Astrocyte (in vitro differentiated cells and primary cell): ENCODE measurements at regions not wholly inside any gene's neighbourhood (a gene's known extent, or its start where the extent isn't known, plus 50 kb on each side); places are given as distances from the start of the nearest gene placed in this dataset.

Experiments
- DNase-seq: peaks from one replicate; pipeline ENCODE4 v3.0.0-alpha.2; 2010; ENCODE audit warnings: low read depth
- FAIRE-seq: peaks from 2 replicates; lab custom pipeline; 2011; peaks lifted over from hg19 to GRCh38; lab: Jason Lieb, UNC
- H2AFZ ChIP-seq: 2 replicates; pipeline ENCODE4 v1.6.0; 2012; ENCODE audit warnings: low read depth, low read length, inconsistent platforms
- H3K27ac ChIP-seq: 2 replicates; pipeline ENCODE4 v1.5.1; 2011; ENCODE audit warnings: low read depth, low read length, inconsistent platforms
- H3K27me3 ChIP-seq: 2 replicates; pipeline ENCODE4 v1.6.0; 2011; ENCODE audit warnings: low read length, inconsistent platforms; ENCODE audit not compliant: insufficient read depth
- H3K36me3 ChIP-seq: 2 replicates; pipeline ENCODE4 v1.5.1; 2011; ENCODE audit warnings: low read length, inconsistent platforms; ENCODE audit not compliant: insufficient read depth
- H3K4me1 ChIP-seq: 2 replicates; pipeline ENCODE4 v1.5.1; 2011; ENCODE audit warnings: low read length, inconsistent platforms; ENCODE audit not compliant: insufficient read depth
- H3K4me2 ChIP-seq: 2 replicates; pipeline ENCODE4 v1.6.0; 2012; ENCODE audit warnings: low read length, inconsistent platforms
- H3K4me3 ChIP-seq: 2 replicates; pipeline ENCODE4 v1.5.1; 2011; ENCODE audit warnings: low read depth, mild to moderate bottlenecking, low read length, inconsistent platforms; ENCODE audit not compliant: insufficient read depth
- H3K79me2 ChIP-seq: 2 replicates; pipeline ENCODE4 v1.6.0; 2012; ENCODE audit warnings: mild to moderate bottlenecking, low read length, inconsistent platforms; ENCODE audit not compliant: insufficient read depth
- H3K9ac ChIP-seq: 2 replicates; pipeline ENCODE4 v1.6.0; 2012; ENCODE audit warnings: mild to moderate bottlenecking, low read length, inconsistent platforms
- H3K9me3 ChIP-seq: 2 replicates; pipeline ENCODE4 v1.5.1; 2012; ENCODE audit warnings: low read depth, mild to moderate bottlenecking, low read length, inconsistent platforms; ENCODE audit not compliant: insufficient read depth
- H4K20me1 ChIP-seq: 2 replicates; pipeline ENCODE4 v1.6.0; 2012; ENCODE audit warnings: low read length, inconsistent platforms; ENCODE audit not compliant: insufficient read depth
- H3K27ac Mint-ChIP-seq: one replicate; pipeline ENCODE4 v1.8.0; 2021; ENCODE audit warnings: mild to moderate bottlenecking, mixed read lengths; ENCODE audit not compliant: unreplicated experiment
- H3K27me3 Mint-ChIP-seq: one replicate; pipeline ENCODE4 v1.8.0; 2021; ENCODE audit warnings: low read depth, mixed read lengths; ENCODE audit not compliant: unreplicated experiment
- H3K36me3 Mint-ChIP-seq: one replicate; pipeline ENCODE4 v1.8.0; 2021; ENCODE audit warnings: low read depth, mixed read lengths; ENCODE audit not compliant: unreplicated experiment
- H3K4me1 Mint-ChIP-seq: one replicate; pipeline ENCODE4 v1.8.0; 2021; ENCODE audit warnings: low read depth, mixed read lengths; ENCODE audit not compliant: unreplicated experiment
- H3K4me3 Mint-ChIP-seq: one replicate; pipeline ENCODE4 v1.8.0; 2021; ENCODE audit warnings: mild to moderate bottlenecking, moderate library complexity, mixed read lengths; ENCODE audit not compliant: unreplicated experiment
- H3K9me3 Mint-ChIP-seq: one replicate; pipeline ENCODE4 v1.8.0; 2021; ENCODE audit warnings: mild to moderate bottlenecking, mixed read lengths; ENCODE audit not compliant: unreplicated experiment
- EZH2 ChIP-seq: IDR thresholded peaks from 2 replicates; pipeline ENCODE4 v1.6.1; 2012; ENCODE audit warnings: mild to moderate bottlenecking, low read length, inconsistent platforms; ENCODE audit not compliant: insufficient read depth
- TF ChIP-seq, protein P1 (sequence below): IDR thresholded peaks from 2 replicates; pipeline ENCODE4 v1.5.1; 2011; ENCODE audit warnings: low read depth, mild to moderate bottlenecking, inconsistent platforms, low read length, moderate library complexity; ENCODE audit not compliant: insufficient read depth

DNA sequence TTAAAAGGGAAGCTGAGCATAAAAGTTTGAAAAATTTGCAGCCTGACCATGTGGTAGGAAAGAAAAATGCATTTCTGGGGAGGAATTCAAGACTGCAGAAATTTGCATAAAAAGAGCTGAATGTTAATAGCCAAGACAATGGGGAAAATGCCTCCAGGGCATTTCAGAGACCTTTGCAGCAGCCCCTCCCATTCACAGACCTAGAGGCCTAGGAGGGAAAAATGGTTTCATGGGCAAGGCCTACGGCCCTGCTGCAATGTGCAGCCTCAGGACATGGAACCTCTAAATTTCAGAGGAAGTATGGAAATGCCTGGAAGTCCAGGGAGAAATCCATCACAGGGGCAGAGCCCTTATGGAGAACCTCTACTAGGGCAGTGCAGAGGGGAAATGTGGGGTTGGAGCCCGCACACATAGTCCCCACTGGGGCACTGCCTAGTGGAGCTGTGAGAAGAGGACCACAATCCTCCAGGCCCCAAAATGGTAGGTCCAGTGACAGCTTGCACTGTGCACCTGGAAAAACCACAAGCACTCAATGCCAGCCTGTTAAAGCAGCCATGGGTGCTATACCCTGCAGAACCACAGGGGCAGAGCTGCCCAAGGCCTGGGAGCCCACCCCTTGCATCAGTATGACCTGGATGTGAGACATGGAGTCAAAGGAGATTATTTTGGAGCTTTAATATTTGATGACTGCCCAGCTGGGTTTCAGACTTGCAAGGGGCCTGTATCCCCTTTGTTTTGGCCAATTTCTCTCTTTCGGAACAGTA lies 243.8 kb downstream of the DNAJB9 start:
- Histone ChIP-seq H2AFZ (no peak overlapping the region), H3K9me3 (no peaks in the 10 kb centered on the region), H3K4me2 (no peak overlapping the region), H3K27ac (no peak overlapping the region), H3K4me1 (no peaks in the 10 kb centered on the region), H3K4me3 (no peak overlapping the region), H4K20me1 (no peaks in the 10 kb centered on the region), H3K79me2 (no peaks in the 10 kb centered on the region), H3K9ac (no peak overlapping the region), H3K27me3 (no peaks in the 10 kb centered on the region), H3K36me3 (no peaks in the 10 kb centered on the region)
- no peak overlapping the region for H3K4me3 Mint-ChIP-seq
- no peaks in the 10 kb centered on the region for H3K36me3 Mint-ChIP-seq
- no peak overlapping the region for H3K27ac Mint-ChIP-seq
- H3K27me3 Mint-ChIP-seq = peaks cover 2% of the 10 kb centered on the region
- TF ChIP-seq, protein P1, sequence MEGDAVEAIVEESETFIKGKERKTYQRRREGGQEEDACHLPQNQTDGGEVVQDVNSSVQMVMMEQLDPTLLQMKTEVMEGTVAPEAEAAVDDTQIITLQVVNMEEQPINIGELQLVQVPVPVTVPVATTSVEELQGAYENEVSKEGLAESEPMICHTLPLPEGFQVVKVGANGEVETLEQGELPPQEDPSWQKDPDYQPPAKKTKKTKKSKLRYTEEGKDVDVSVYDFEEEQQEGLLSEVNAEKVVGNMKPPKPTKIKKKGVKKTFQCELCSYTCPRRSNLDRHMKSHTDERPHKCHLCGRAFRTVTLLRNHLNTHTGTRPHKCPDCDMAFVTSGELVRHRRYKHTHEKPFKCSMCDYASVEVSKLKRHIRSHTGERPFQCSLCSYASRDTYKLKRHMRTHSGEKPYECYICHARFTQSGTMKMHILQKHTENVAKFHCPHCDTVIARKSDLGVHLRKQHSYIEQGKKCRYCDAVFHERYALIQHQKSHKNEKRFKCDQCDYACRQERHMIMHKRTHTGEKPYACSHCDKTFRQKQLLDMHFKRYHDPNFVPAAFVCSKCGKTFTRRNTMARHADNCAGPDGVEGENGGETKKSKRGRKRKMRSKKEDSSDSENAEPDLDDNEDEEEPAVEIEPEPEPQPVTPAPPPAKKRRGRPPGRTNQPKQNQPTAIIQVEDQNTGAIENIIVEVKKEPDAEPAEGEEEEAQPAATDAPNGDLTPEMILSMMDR = no peak
- TF ChIP-seq EZH2 = no peak
- no peak for DNase-seq
- FAIRE-seq = no peak
- H3K4me1 Mint-ChIP-seq = no peaks in the 10 kb centered on the region
- H3K9me3 Mint-ChIP-seq = no peaks in the 10 kb centered on the region

DNA sequence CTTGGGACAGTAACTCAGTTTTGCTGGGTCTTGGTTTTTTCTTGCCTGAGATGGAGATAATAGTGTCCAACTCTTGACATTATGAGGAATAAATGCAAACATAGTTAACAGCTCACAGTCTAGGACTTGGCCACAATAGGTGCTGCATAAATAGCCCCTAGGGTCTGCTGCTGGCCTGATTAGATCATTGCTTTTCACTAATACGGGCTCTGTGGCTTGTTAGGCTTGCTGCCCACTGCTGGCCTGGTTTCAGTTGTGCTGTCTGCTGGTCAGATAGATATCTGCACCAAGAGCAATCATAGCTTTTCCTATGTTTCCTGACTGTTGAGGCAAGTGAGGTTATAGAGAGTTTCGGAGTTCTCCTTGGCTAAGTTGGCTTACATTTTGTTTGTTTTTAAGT lies 246.1 kb downstream of the DNAJB9 start:
- H3K27ac ChIP-seq = no peak overlapping the region
- no peak for FAIRE-seq
- H3K4me1 ChIP-seq = no peaks in the 10 kb centered on the region
- TF ChIP-seq EZH2 = no peak
- TF ChIP-seq, protein P1 = no peak
- Mint-ChIP-seq H3K27ac (no peak overlapping the region), H3K36me3 (no peaks in the 10 kb centered on the region), H3K4me3 (no peak overlapping the region), H3K27me3 (peaks cover 2% of the 10 kb centered on the region), H3K9me3 (no peaks in the 10 kb centered on the region), H3K4me1 (no peaks in the 10 kb centered on the region)
- H4K20me1 ChIP-seq = no peaks in the 10 kb centered on the region
- no peak for DNase-seq
- H3K27me3 ChIP-seq = no peaks in the 10 kb centered on the region
- no peaks in the 10 kb centered on the region for H3K9me3 ChIP-seq
- H3K79me2 ChIP-seq = no peaks in the 10 kb centered on the region
- H3K4me2 ChIP-seq = no peak overlapping the region
- no peak overlapping the region for H3K4me3 ChIP-seq
- H2AFZ ChIP-seq = no peak overlapping the region
- H3K36me3 ChIP-seq = no peaks in the 10 kb centered on the region
- no peak overlapping the region for H3K9ac ChIP-seq

DNA sequence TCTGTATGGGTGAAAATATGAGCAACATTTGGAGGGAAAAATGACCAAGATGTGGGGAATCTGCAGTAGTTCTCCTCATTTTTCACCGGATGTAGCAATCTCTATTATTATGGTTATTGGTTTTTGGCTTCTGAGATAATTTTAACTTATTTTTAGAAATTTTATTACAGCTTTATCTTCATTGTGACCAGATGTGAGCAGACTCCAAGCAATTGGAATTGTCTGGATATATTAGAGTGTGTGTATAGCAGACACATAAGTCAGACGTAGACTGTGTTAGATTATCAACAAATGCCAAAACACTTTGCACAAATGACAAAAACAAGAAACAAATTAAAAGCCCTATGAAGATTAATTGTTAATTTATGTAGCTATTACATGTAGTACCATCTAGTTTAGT lies 249.1 kb downstream of the DNAJB9 start:
- no peaks in the 10 kb centered on the region for H4K20me1 ChIP-seq
- TF ChIP-seq, protein P1 = no peak
- no peak for TF ChIP-seq EZH2
- H3K27ac ChIP-seq = no peak overlapping the region
- no peak overlapping the region for H2AFZ ChIP-seq
- H3K36me3 ChIP-seq = no peaks in the 10 kb centered on the region
- Mint-ChIP-seq H3K9me3 (no peaks in the 10 kb centered on the region), H3K4me3 (no peak overlapping the region), H3K4me1 (no peaks in the 10 kb centered on the region), H3K27ac (no peak overlapping the region), H3K27me3 (no peaks in the 10 kb centered on the region), H3K36me3 (no peaks in the 10 kb centered on the region)
- DNase-seq (no peak), FAIRE-seq (no peak)
- H3K27me3 ChIP-seq = no peaks in the 10 kb centered on the region
- H3K9ac ChIP-seq = no peak overlapping the region
- H3K9me3 ChIP-seq = no peaks in the 10 kb centered on the region
- H3K4me1 ChIP-seq = no peaks in the 10 kb centered on the region
- H3K4me2 ChIP-seq = no peak overlapping the region
- H3K4me3 ChIP-seq = no peak overlapping the region
- no peaks in the 10 kb centered on the region for H3K79me2 ChIP-seq
